Testis (tissue), 2 donors: ENCODE measurements at regions not wholly inside any gene's neighbourhood (a gene's known extent, or its start where the extent isn't known, plus 50 kb on each side); places are given as distances from the start of the nearest gene placed in this dataset.

Experiments
- DNase-seq: peaks from one replicate; pipeline ENCODE4 v3.0.0-alpha.2; 2019
- H3K27ac ChIP-seq, 2 donors: fragments of 200-600 bp; sonication (generic); one replicate each; pipeline ENCODE4 v1.5.1; 2019
- H3K27me3 ChIP-seq: fragments of 200-600 bp; sonication (generic); one replicate; pipeline ENCODE4 v1.5.1; 2019
- H3K36me3 ChIP-seq: fragments of 200-600 bp; sonication (generic); one replicate; pipeline ENCODE4 v1.5.1; 2017; ENCODE audit warnings: low read depth; ENCODE audit errors: missing control alignments
- H3K4me1 ChIP-seq: fragments of 200-600 bp; sonication (generic); one replicate; pipeline ENCODE4 v1.5.1; 2019
- H3K4me3 ChIP-seq, 2 donors: fragments of 200-600 bp; sonication (generic); one replicate each; pipeline ENCODE4 v1.5.1; 2017 to 2019
- H3K9me3 ChIP-seq: fragments of 200-600 bp; sonication (generic); one replicate; pipeline ENCODE4 v1.5.1; 2017
- POLR2A ChIP-seq: fragments of 450-650 bp; IDR thresholded peaks from one replicate; pipeline ENCODE4 v1.6.1; 2017; ENCODE audit warnings: antibody characterized with exemption, mild to moderate bottlenecking, moderate library complexity
- WGBS, 2 donors: methylation state at CpG; one replicate each; pipeline ENCODE4 v1.1.5; 2018; 5-methylcytosine and 5-hydroxymethylcytosine counted together
- intact Hi-C: fragments of 100-400 bp; cut with DNase I; formaldehyde crosslinking; loops from one replicate; pipeline ENCODE4 v1.15.1; 2023; ENCODE audit warnings: low total_unique reads
- TF ChIP-seq, protein P1 (sequence below), 3 experiments: fragments of 450-650 bp in 2 of 3; fragments of 200-600 bp in 1 of 3; sonication (generic) in 1 of 3; IDR thresholded peaks; one replicate each; pipeline ENCODE4 v1.5.1; 2016 to 2019; ENCODE audit warnings: antibody characterized with exemption in 3 of 3, mild to moderate bottlenecking in 2 of 3, moderate library complexity in 1 of 3

DNA sequence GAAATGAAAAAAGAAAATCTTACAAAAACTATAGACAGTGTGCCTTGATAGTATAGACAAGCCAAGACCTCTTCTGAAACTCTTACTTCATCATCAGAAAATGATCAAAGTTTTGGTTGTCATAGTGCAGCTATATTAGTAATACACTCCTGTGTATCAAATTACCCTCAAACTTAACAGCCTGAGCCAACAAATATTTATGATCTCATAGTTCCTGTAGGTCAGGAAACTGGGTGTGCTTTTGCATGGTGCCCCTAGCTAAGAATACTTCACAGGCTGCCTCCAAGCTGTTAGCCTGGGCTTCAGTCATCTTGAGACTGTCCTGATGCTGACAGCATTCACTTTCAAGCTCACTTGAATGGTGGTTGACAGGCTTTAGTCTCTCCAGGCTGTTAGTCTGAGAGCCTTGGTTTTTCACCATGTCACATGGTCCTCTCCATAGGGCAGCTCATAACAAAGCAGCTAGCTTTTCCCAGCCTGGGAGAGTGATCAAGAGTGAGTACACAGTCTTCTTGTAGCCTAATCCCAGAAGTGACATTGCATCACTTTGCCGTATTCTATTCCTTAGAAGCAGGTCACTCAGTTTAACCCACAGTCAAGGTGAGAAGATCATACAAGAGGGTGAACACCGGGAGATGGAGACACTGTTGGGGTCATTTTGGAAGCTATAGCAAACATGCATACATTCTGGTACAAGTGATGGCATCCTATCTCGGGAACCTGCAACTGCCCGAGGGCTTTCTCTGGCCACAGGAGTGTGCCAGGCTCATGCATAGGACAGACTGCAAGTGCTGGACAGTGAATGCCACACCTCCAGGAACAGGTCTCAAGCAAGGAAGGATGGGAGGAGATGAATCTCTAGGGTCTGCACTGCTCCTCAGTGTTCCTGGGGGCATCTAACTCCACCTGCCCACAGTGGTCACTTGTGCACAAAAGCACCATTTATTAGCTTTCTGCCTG lies 173.4 kb upstream of the CADPS start:
- Histone ChIP-seq H3K4me1 (no peaks in the 10 kb centered on the region), H3K9me3 (no peaks in the 10 kb centered on the region), H3K4me3 (no peak overlapping the region), H3K27me3 (no peaks in the 10 kb centered on the region), H3K36me3 (no peaks in the 10 kb centered on the region), H3K27ac (no peak overlapping the region)
- intact Hi-C loops: no loop called here
- no peak for DNase-seq
- TF ChIP-seq, protein P1, sequence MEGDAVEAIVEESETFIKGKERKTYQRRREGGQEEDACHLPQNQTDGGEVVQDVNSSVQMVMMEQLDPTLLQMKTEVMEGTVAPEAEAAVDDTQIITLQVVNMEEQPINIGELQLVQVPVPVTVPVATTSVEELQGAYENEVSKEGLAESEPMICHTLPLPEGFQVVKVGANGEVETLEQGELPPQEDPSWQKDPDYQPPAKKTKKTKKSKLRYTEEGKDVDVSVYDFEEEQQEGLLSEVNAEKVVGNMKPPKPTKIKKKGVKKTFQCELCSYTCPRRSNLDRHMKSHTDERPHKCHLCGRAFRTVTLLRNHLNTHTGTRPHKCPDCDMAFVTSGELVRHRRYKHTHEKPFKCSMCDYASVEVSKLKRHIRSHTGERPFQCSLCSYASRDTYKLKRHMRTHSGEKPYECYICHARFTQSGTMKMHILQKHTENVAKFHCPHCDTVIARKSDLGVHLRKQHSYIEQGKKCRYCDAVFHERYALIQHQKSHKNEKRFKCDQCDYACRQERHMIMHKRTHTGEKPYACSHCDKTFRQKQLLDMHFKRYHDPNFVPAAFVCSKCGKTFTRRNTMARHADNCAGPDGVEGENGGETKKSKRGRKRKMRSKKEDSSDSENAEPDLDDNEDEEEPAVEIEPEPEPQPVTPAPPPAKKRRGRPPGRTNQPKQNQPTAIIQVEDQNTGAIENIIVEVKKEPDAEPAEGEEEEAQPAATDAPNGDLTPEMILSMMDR (IDR thresholded peaks at IDR 0.05): no peak
- TF ChIP-seq POLR2A: no peak
- WGBS, 2 donors: 89% methylated on average over 4 of the region's 4 CpGs

DNA sequence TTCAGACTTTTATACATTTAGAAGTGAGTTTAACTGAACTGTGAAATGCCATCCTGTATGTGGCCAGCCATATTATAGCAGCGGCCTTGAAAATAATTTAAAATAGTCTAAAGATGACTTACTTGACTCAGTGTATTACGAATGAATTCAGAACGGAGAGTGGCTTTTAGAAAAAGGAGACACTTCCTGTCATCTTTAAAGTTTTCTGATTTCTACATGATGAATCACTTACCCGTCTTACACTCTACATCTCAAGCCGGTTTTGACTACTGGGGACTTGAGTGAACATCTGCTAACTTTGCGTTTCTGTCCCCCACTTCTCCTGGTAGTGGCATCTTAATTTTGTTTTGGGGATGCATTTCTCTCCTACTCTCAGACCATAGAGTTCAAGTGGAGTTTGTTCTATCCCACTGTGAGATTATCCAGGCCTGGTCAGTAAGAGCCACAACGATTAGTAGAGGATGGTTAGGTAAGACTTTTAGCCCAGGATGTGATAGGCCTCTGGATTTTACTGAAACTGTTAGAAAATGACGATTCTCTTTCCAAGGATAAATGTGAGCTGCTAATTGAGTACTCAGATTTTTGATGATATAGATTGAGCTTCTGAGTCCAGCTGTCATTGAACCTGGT lies 175.4 kb upstream of the CADPS start:
- no peaks in the 10 kb centered on the region for H3K4me1 ChIP-seq
- no peak for DNase-seq
- H3K9me3 ChIP-seq: no peaks in the 10 kb centered on the region
- 75 to 80% methylated on average over 8 of the region's 8 CpGs for WGBS, 2 donors
- TF ChIP-seq, protein P1 (IDR thresholded peaks at IDR 0.05): no peak
- no peak for TF ChIP-seq POLR2A
- H3K36me3 ChIP-seq: no peaks in the 10 kb centered on the region
- no peak overlapping the region for H3K27ac ChIP-seq
- intact Hi-C loops: no loop called here
- no peaks in the 10 kb centered on the region for H3K27me3 ChIP-seq
- no peak overlapping the region for H3K4me3 ChIP-seq

DNA sequence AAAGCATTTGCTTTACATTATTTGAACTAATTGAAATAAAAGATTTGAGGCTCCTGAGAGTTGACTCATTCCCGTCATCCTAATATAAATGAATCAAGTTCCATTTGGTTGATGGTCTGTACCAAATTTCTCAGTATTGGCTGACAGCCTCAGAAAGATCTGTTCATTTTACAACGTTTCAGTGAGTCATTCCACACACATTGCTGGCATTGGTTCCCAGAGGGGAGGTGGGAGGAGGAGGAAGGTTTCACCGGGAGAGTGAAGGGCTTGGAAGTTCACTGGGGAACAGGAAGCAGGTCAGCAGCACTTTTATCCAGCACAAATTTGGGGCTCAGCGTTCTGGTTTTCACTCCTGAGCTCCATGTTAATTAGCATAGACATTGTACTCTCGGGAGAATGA lies 176.7 kb upstream of the CADPS start:
- no peaks in the 10 kb centered on the region for H3K4me1 ChIP-seq
- no peak overlapping the region for H3K4me3 ChIP-seq
- WGBS, 2 donors: 34 to 41% methylated on average over 5 of the region's 5 CpGs
- no peak for TF ChIP-seq POLR2A
- TF ChIP-seq, protein P1 (IDR thresholded peaks at IDR 0.05): no peak
- no peak overlapping the region for H3K27ac ChIP-seq
- no peaks in the 10 kb centered on the region for H3K27me3 ChIP-seq
- H3K36me3 ChIP-seq: no peaks in the 10 kb centered on the region
- intact Hi-C loops: no loop called here
- DNase-seq: no peak
- H3K9me3 ChIP-seq: no peaks in the 10 kb centered on the region

DNA sequence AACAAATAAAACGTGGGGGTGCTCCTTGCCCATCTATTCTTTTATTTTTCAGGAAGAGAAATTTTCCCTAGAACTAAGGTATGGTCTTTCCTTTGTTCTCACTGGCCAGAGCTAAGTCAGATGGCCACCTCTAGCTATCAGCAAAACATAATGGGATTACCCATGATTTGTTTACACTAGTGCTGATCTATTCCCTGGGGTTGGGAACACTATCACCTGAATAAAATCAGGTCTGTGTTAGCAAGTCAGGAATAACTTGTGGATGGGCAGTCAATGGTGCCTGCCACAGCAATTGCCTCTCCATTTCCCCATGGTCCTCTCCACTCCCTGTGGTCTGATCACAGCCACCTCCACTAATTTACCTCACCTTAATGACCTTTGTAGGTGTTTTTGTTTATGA lies 181.7 kb upstream of the CADPS start:
- no peaks in the 10 kb centered on the region for H3K27me3 ChIP-seq
- intact Hi-C loops: no loop called here
- H3K36me3 ChIP-seq: no peaks in the 10 kb centered on the region
- TF ChIP-seq POLR2A: no peak
- TF ChIP-seq, protein P1 (IDR thresholded peaks at IDR 0.05): no peak
- no peak for DNase-seq
- WGBS, 2 donors: 23 to 29% methylated on average over 1 of the region's 1 CpG
- no peak overlapping the region for H3K27ac ChIP-seq
- no peaks in the 10 kb centered on the region for H3K9me3 ChIP-seq
- H3K4me3 ChIP-seq: no peak overlapping the region
- H3K4me1 ChIP-seq: no peaks in the 10 kb centered on the region
